ENCODE measurements at regions not wholly inside any gene's neighbourhood (a gene's known extent, or its start where the extent isn't known, plus 50 kb on each side); places are given as distances from the start of the nearest gene placed in this dataset.

DNA sequence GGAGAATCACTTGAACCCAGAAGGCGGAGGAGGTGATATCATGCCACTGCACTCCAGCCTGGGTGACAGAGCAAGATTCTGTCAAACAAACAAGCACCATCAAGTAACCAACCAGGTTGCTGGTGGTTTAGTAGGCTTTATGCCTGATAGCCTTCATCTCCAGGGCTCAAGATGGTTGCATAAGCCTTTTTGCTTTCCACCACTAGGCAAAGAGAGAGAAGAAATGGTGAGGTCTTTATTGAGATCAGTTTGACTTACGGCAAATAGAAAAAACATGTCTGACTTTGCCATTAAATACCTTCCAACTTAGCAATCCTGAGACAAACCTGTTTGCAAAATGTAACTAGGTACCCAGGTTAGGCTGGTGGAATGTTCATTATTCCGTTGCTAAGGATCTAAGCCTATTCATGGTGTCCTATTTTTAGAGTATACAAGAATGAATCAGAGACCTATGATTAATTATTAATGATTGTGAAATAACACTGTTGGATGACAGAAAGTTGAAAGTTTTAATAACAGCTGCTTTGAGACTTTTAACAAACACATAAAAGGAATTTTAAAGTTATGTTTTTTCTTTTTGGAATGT is 53.5 kb upstream of the SLC38A11 start:
- Histone ChIP-seq H4K8ac (ENCODE audit: extremely low read depth, insufficient read depth, low read length) (no peak overlapping the region), H3K4me3 (ENCODE audit: extremely low read depth in 1 of 4, insufficient read depth in 2 of 4, low read depth in 3 of 4, low read length in 4 of 4) (no peak overlapping the region), H3K23ac (ENCODE audit: insufficient read length) (no peak overlapping the region), H2BK20ac (ENCODE audit: low read length) (no peak overlapping the region), H3K79me2 (ENCODE audit: control insufficient read depth in 1 of 2, insufficient read depth in 2 of 2, low read length in 2 of 2) (no peaks in the 10 kb centered on the region), H3K9ac (replicated peaks in 1 of 4; ENCODE audit: extremely low read depth in 1 of 4, low read depth in 3 of 4, low read length in 3 of 4) (no peak overlapping the region), H3K27ac (ENCODE audit: low read depth, low read length) (no peak overlapping the region), H3K36me3 (ENCODE audit: control insufficient read depth in 2 of 4, insufficient read depth in 4 of 4, low read length in 3 of 4) (no peaks in the 10 kb centered on the region), H2BK15ac (ENCODE audit: low read length) (no peak overlapping the region), H2BK120ac (replicated peaks; ENCODE audit: low read depth, low read length) (no peak overlapping the region), H2BK12ac (ENCODE audit: low read depth, low read length) (no peak overlapping the region), H3K23me2 (ENCODE audit: low read depth, low read length) (no peaks in the 10 kb centered on the region), H3K14ac (ENCODE audit: insufficient read length) (no peak overlapping the region), H4K5ac (ENCODE audit: insufficient read length, low read depth, low read length) (no peak overlapping the region), H2AFZ (ENCODE audit: low read length) (no peak overlapping the region), H4K20me1 (replicated peaks in 1 of 2; ENCODE audit: control insufficient read depth in 1 of 2, insufficient read depth in 2 of 2, low read length in 2 of 2) (no peaks in the 10 kb centered on the region), H2BK5ac (ENCODE audit: low read depth, low read length) (no peak overlapping the region), H3K18ac (ENCODE audit: extremely low read depth, low read length) (no peak overlapping the region), H3K4me2 (ENCODE audit: insufficient read depth in 1 of 2, low read depth in 2 of 2, low read length in 2 of 2) (no peak overlapping the region), H3K4ac (replicated peaks; ENCODE audit: insufficient read length, low read depth, low read length) (no peak overlapping the region), H3K9me3 (ENCODE audit: insufficient read depth in 2 of 2, low read depth in 1 of 2, low read length in 1 of 2) (no peaks in the 10 kb centered on the region), H3K4me1 (replicated peaks in 1 of 4; ENCODE audit: control insufficient read depth in 3 of 4, insufficient read depth in 4 of 4, low read length in 3 of 4) (no peaks in the 10 kb centered on the region), H4K91ac (replicated peaks; ENCODE audit: insufficient read length, low read length) (no peak overlapping the region), H3K79me1 (ENCODE audit: low read depth, low read length) (no peaks in the 10 kb centered on the region), H2AK5ac (ENCODE audit: low read depth, low read length) (no peak overlapping the region), H3K56ac (replicated peaks; ENCODE audit: insufficient read length, low read depth, low read length) (no peak overlapping the region), H3K27me3 (replicated peaks in 1 of 4; ENCODE audit: control insufficient read depth in 3 of 4, extremely low read depth in 1 of 4, insufficient read depth in 3 of 4, low read length in 3 of 4) (no peaks in the 10 kb centered on the region)
- ChIA-PET CTCF (ENCODE audit: partially characterized antibody) (interaction anchor here (1.1 kb wide), 1 partner anchor 8 kb away, joined by 3 read pairs; no protein-coding TSS in a partner anchor), POLR2A (ENCODE audit: partially characterized antibody) (no interaction called here)
- no peak for DNase-seq (ENCODE audit: low read depth in 1 of 2, low spot score in 2 of 2)
- 95% methylated on average over 3 of the region's 3 CpGs; no CpG with 5 or more reads in 1 of the 2 experiments for WGBS, 2 experiments (ENCODE audit: extremely low coverage in 1 of 2, insufficient coverage in 1 of 2, insufficient read length in 1 of 2, insufficient replicate concordance in 2 of 2, low coverage in 1 of 2, low lambda C conversion rate in 2 of 2, missing lambda C conversion rate in 1 of 2)
- FAIRE-seq = no peak
- TF ChIP-seq BCL11A (IDR thresholded peaks at IDR 0.05; ENCODE audit: low read depth in 2 of 2, low read length in 2 of 2) (no peak), SUZ12 (IDR thresholded peaks at IDR 0.05; ENCODE audit: low read length) (no peak), ZNF274 (IDR thresholded peaks at IDR 0.05; ENCODE audit: borderline replicate concordance, extremely low read depth, low read length) (no peak), CHD2 (IDR thresholded peaks at IDR 0.05; ENCODE audit: low read length) (no peak), CBX5 (IDR thresholded peaks at IDR 0.05; ENCODE audit: low read depth, low read length) (no peak), JUND (IDR thresholded peaks at IDR 0.05; ENCODE audit: low read length) (no peak), EGR1 (IDR thresholded peaks at IDR 0.05; ENCODE audit: borderline replicate concordance, low read depth, low read length) (no peak), HDAC2 (IDR thresholded peaks at IDR 0.05; ENCODE audit: borderline replicate concordance in 1 of 2, low read depth in 2 of 2, low read length in 2 of 2) (no peak), RNF2 (IDR thresholded peaks at IDR 0.05; ENCODE audit: borderline replicate concordance, low read depth, low read length, missing control alignments, poor library complexity, severe bottlenecking) (no peak), HDAC6 (IDR thresholded peaks at IDR 0.05; ENCODE audit: low read depth, low read length) (no peak)
- TF ChIP-seq, protein P1, sequence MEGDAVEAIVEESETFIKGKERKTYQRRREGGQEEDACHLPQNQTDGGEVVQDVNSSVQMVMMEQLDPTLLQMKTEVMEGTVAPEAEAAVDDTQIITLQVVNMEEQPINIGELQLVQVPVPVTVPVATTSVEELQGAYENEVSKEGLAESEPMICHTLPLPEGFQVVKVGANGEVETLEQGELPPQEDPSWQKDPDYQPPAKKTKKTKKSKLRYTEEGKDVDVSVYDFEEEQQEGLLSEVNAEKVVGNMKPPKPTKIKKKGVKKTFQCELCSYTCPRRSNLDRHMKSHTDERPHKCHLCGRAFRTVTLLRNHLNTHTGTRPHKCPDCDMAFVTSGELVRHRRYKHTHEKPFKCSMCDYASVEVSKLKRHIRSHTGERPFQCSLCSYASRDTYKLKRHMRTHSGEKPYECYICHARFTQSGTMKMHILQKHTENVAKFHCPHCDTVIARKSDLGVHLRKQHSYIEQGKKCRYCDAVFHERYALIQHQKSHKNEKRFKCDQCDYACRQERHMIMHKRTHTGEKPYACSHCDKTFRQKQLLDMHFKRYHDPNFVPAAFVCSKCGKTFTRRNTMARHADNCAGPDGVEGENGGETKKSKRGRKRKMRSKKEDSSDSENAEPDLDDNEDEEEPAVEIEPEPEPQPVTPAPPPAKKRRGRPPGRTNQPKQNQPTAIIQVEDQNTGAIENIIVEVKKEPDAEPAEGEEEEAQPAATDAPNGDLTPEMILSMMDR (IDR thresholded peaks at IDR 0.05; ENCODE audit: control extremely low read depth in 1 of 3, insufficient read depth in 1 of 3, low read depth in 1 of 3, low read length in 3 of 3) = no peak

Data from H1 (cell line).